Colonic mucosa (tissue), 4 donors: ENCODE measurements at regions not wholly inside any gene's neighbourhood (a gene's known extent, or its start where the extent isn't known, plus 50 kb on each side); places are given as distances from the start of the nearest gene placed in this dataset.

Experiments used
- DNase-seq: peaks from one replicate; pipeline ENCODE4 v3.0.0-alpha.2; 2020
- H3K27ac ChIP-seq: fragments of 200-600 bp; one replicate; pipeline ENCODE4 v1.8.0; 2021
- H3K27me3 ChIP-seq: fragments of 200-600 bp; one replicate; pipeline ENCODE4 v1.8.0; 2021
- H3K36me3 ChIP-seq: fragments of 200-600 bp; one replicate; pipeline ENCODE4 v1.8.0; 2021
- H3K4me1 ChIP-seq: fragments of 200-600 bp; one replicate; pipeline ENCODE4 v1.8.0; 2021; ENCODE audit warnings: mild to moderate bottlenecking
- H3K4me3 ChIP-seq: fragments of 200-600 bp; one replicate; pipeline ENCODE4 v1.8.0; 2021
- H3K9ac ChIP-seq, 2 donors: one replicate each; pipeline ENCODE4 v1.7.0; 2013; ENCODE audit warnings: control low read depth in 2 of 2, low read depth in 2 of 2, low read length in 2 of 2
- H3K9me3 ChIP-seq: fragments of 200-600 bp; one replicate; pipeline ENCODE4 v1.8.0; 2021
- CTCF ChIP-seq: fragments of 200-600 bp; IDR thresholded peaks from one replicate; pipeline ENCODE4 v1.8.0; 2022; ENCODE audit warnings: antibody characterized with exemption, mild to moderate bottlenecking
- intact Hi-C: fragments of 100-400 bp; cut with DNase I; formaldehyde crosslinking; loops from one replicate; pipeline ENCODE4 v1.14.1; 2022
- donor health status: healthy.
- donor health status: DM: no; HTN: no; CAD: no.
- donor health status: DM: no; HTN: no; CAD: no.

- intact Hi-C loops, result no loop called here
- TF ChIP-seq CTCF, result no peak
- no peak overlapping the region for H3K9ac ChIP-seq
- H3K4me3 ChIP-seq, result no peak overlapping the region
- H3K9me3 ChIP-seq, result no peaks in the 10 kb centered on the region
- H3K4me1 ChIP-seq, result no peaks in the 10 kb centered on the region
- H3K27me3 ChIP-seq, result no peaks in the 10 kb centered on the region
- H3K27ac ChIP-seq, result no peak overlapping the region
- DNase-seq, result no peak
- no peaks in the 10 kb centered on the region for H3K36me3 ChIP-seq
Measured at GRCh38 chr5:174991847-174992246, 267.5 kb downstream of the MSX2 start.

- Histone ChIP-seq H3K27me3 (no peaks in the 10 kb centered on the region), H3K4me1 (no peaks in the 10 kb centered on the region), H3K4me3 (no peak overlapping the region), H3K36me3 (no peaks in the 10 kb centered on the region), H3K9ac (no peak overlapping the region), H3K27ac (no peak overlapping the region), H3K9me3 (no peaks in the 10 kb centered on the region)
- DNase-seq, result no peak
- intact Hi-C loops, result no loop called here
- TF ChIP-seq CTCF, result no peak
Measured at GRCh38 chr5:174990909-174991308, 266.5 kb downstream of the MSX2 start.

GRCh38 chr5:174987443-174988012 lies 263.1 kb downstream of the MSX2 start:
- no peaks in the 10 kb centered on the region for H3K4me1 ChIP-seq
- H3K27ac ChIP-seq, result no peak overlapping the region
- H3K4me3 ChIP-seq, result no peak overlapping the region
- TF ChIP-seq CTCF, result no peak
- intact Hi-C loops, result no loop called here
- H3K9me3 ChIP-seq, result no peaks in the 10 kb centered on the region
- no peaks in the 10 kb centered on the region for H3K27me3 ChIP-seq
- no peaks in the 10 kb centered on the region for H3K36me3 ChIP-seq
- no peak overlapping the region for H3K9ac ChIP-seq
- DNase-seq, result no peak

- intact Hi-C loops, result no loop called here
Measured at GRCh38 chr5:174984863-174985262, 260.5 kb downstream of the MSX2 start.

GRCh38 chr5:174982485-174982884 lies 258.1 kb downstream of the MSX2 start:
- DNase-seq, result no peak
- TF ChIP-seq CTCF, result no peak
- Histone ChIP-seq H3K27me3 (no peaks in the 10 kb centered on the region), H3K36me3 (no peaks in the 10 kb centered on the region), H3K27ac (no peak overlapping the region), H3K4me1 (no peaks in the 10 kb centered on the region), H3K4me3 (no peak overlapping the region), H3K9ac (no peak overlapping the region), H3K9me3 (no peaks in the 10 kb centered on the region)
- intact Hi-C loops, result no loop called here

More at GRCh38 chr5:174984863-174985262, 260.5 kb downstream of the MSX2 start:
- H3K27ac ChIP-seq, result no peak overlapping the region
- no peak overlapping the region for H3K9ac ChIP-seq
- no peaks in the 10 kb centered on the region for H3K36me3 ChIP-seq
- no peak for TF ChIP-seq CTCF
- H3K4me3 ChIP-seq, result no peak overlapping the region
- DNase-seq, result no peak
- H3K27me3 ChIP-seq, result no peaks in the 10 kb centered on the region
- H3K9me3 ChIP-seq, result no peaks in the 10 kb centered on the region
- no peaks in the 10 kb centered on the region for H3K4me1 ChIP-seq
